HG02870 (cell line): ENCODE measurements at regions not wholly inside any gene's neighbourhood (a gene's known extent, or its start where the extent isn't known, plus 50 kb on each side); places are given as distances from the start of the nearest gene placed in this dataset.
"Not testable (repeated sequence)": the region's sequence is repeated elsewhere in the genome, so short reads cannot be mapped to it uniquely, and the experiment has no call there.

Source experiments
- ATAC-seq: cut with Tn5 transposase; IDR thresholded peaks from one replicate; pipeline ENCODE4 v1.9.1; 2021; ENCODE audit warnings: mild to moderate bottlenecking, moderate library complexity; ENCODE audit not compliant: unreplicated experiment

GRCh38 chr4:116343809-116344208, 741.6 kb downstream of the TRAM1L1 start:
- no peak for ATAC-seq

GRCh38 chr4:116342143-116342542, 743.2 kb downstream of the TRAM1L1 start:
- ATAC-seq = no peak

GRCh38 chr4:116332508-116332907, 752.9 kb downstream of the TRAM1L1 start:
- no peak for ATAC-seq

- ATAC-seq = no peak
Observed at GRCh38 chr4:116328261-116328860, 757.0 kb downstream of the TRAM1L1 start.

GRCh38 chr4:116323606-116324005, 761.8 kb downstream of the TRAM1L1 start:
- ATAC-seq = no peak

GRCh38 chr4:116321471-116321870, 763.9 kb downstream of the TRAM1L1 start:
- no peak for ATAC-seq

GRCh38 chr4:116320859-116321258, 764.5 kb downstream of the TRAM1L1 start:
- ATAC-seq = no peak

GRCh38 chr4:116303736-116304188, 781.6 kb downstream of the TRAM1L1 start:
- no peak for ATAC-seq

- ATAC-seq = no peak
Observed at GRCh38 chr4:116302990-116303735, 782.2 kb downstream of the TRAM1L1 start.

GRCh38 chr4:116275006-116275405, 810.4 kb downstream of the TRAM1L1 start:
- ATAC-seq = no peak

GRCh38 chr4:116272336-116272735, 813.0 kb downstream of the TRAM1L1 start:
- no peak for ATAC-seq

- not testable (repeated sequence) for ATAC-seq
Observed at GRCh38 chr4:116260931-116261330, 824.4 kb downstream of the TRAM1L1 start.

GRCh38 chr4:116244771-116245170, 840.6 kb downstream of the TRAM1L1 start:
- ATAC-seq = no peak

- ATAC-seq = no peak
Observed at GRCh38 chr4:116243431-116243830, 841.9 kb downstream of the TRAM1L1 start.

- no peak for ATAC-seq
Observed at GRCh38 chr4:116233971-116234370, 851.4 kb downstream of the TRAM1L1 start.

GRCh38 chr4:116231999-116232398, 853.4 kb downstream of the TRAM1L1 start:
- not testable (repeated sequence) for ATAC-seq

- ATAC-seq = no peak
Observed at GRCh38 chr4:116229420-116229819, 856.0 kb downstream of the TRAM1L1 start.

- no peak for ATAC-seq
Observed at GRCh38 chr4:116223040-116223732, 862.2 kb downstream of the TRAM1L1 start.

GRCh38 chr4:116217781-116218180, 867.6 kb downstream of the TRAM1L1 start:
- no peak for ATAC-seq

- no peak for ATAC-seq
Observed at GRCh38 chr4:116215622-116216021, 869.8 kb downstream of the TRAM1L1 start.

- ATAC-seq = no peak
Observed at GRCh38 chr4:116202524-116202923, 882.9 kb downstream of the TRAM1L1 start.

GRCh38 chr4:116197317-116197809, 888.0 kb downstream of the TRAM1L1 start:
- ATAC-seq = no peak
